ENCODE measurements at regions not wholly inside any gene's neighbourhood (a gene's known extent, or its start where the extent isn't known, plus 50 kb on each side); places are given as distances from the start of the nearest gene placed in this dataset.
"Not testable (repeated sequence)": the region's sequence is repeated elsewhere in the genome, so short reads cannot be mapped to it uniquely, and the experiment has no call there.

DNA sequence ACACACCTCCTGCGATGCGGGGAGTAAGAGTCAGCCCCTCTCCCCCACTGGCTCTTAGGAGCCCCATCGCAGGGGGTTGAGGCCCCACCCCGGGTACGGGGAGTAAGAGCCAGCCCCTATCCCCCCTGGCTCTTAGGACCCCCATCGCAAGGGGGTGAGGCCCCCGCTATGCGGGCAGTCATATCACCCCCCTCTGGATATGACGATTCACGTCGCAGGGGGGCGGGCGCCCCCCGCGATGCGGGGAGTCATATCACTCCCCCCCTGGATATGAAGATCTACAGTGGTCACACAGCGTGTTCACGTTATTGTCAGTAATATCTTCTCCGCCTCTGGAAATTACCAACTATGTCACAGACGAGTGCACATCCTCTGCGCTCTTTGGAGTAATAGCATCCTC, 61.1 kb downstream of the DEFB131A start:
- not testable (repeated sequence) for DNase-seq (ENCODE audit: low read depth); H3K4me3 ChIP-seq (ENCODE audit: low read depth, low read length)

DNA sequence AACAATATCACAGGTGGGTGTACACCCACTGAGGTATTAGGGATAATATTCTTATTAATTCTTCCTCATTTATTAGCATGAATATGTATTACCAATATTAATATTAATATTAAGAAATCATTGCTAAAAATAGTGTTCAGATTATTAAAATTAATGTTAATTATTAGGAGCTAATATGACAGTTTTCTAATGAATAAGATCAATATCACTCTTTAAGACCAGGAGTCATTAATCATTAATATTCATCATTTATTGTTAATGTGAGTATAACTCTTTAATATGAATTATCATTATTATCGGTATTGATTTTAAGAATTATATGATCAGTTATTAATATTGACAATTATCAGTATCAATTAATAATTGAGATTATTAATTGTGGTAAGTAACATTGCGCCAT, 62.5 kb downstream of the DEFB131A start:
- DNase-seq (ENCODE audit: low read depth); H3K4me3 ChIP-seq (ENCODE audit: low read depth, low read length): not testable (repeated sequence)

DNA sequence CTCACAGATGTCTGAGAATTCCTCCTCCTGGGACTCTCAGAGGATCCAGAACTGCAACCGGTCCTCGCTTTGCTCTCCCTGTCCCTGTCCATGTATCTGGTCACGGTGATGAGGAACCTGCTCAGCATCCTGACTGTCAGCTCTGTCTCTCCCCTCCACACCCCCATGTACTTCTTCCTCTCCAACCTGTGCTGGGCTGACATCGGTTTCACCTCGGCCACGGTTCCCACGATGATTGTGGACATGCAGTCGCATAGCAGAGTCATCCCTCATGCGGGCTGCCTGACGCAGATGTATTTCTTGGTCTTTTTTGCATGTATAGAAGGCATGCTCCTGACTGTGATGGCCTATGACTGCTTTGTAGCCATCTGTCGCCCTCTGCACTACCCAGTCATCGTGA, 68.7 kb downstream of the DEFB131A start:
- DNase-seq (ENCODE audit: low read depth); H3K4me3 ChIP-seq (ENCODE audit: low read depth, low read length): not testable (repeated sequence)

DNA sequence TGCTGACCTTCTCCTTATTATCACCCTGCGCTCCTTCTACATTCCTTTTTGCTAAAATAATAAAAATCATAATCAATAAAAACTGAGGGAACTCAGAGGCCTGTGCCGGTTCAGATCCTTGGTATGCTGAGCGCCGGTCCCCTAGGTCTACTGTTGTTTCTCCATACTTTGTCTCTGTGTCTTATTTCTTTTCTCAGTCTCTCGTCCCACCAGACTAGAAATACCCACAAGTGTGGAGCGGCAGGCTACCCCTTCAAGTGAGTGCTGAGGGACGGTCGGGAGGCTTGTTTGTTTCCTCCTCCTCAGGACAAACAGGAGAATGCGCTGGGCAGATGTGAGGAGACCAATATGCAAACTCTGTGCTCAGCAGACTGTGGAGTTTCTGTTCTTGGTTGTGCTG, 75.4 kb downstream of the DEFB131A start:
- not testable (repeated sequence) for DNase-seq (ENCODE audit: low read depth); H3K4me3 ChIP-seq (ENCODE audit: low read depth, low read length)

DNA sequence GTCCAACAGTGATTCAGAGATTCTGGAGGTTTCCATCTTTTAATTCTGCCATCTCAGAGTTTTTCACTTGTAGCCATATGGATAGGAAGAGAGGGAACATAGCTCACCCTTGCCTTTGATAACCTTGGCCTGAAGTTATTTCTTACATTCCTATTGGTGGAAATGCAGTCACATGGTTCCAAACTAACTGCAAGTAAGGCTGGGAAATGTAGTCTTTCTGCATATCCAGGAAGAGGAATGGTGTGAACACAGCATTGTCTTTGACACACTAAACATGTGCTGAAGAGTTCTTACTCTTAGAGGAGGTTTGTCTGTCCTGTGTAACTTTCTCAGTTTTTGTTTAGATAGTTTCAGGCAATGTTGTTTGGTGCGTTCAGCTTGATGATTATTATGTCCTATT, 78.7 kb downstream of the DEFB131A start:
- not testable (repeated sequence) for DNase-seq (ENCODE audit: low read depth); H3K4me3 ChIP-seq (ENCODE audit: low read depth, low read length)

DNA sequence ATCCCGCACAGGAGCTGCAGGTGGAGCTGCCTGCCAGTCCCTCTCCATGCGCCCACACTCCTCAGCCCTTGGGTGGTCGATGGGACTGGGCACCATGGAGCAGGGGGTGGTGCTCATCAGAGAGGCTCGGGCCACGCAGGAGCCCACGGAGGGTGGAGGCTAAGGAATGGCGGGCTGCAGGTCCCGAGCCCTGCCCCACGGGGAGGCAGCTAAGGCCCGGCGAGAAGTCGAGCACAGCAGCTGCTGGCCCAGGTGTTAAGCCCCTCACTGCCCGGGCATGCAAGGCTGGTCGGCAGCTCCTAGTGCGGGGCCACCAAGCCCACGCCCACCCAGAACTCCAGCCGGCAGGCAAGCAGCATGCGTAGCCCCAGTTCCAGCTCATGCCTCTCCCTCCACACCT, 80.2 kb downstream of the DEFB131A start:
- not testable (repeated sequence) for H3K4me3 ChIP-seq (ENCODE audit: low read depth, low read length); DNase-seq (ENCODE audit: low read depth)

DNA sequence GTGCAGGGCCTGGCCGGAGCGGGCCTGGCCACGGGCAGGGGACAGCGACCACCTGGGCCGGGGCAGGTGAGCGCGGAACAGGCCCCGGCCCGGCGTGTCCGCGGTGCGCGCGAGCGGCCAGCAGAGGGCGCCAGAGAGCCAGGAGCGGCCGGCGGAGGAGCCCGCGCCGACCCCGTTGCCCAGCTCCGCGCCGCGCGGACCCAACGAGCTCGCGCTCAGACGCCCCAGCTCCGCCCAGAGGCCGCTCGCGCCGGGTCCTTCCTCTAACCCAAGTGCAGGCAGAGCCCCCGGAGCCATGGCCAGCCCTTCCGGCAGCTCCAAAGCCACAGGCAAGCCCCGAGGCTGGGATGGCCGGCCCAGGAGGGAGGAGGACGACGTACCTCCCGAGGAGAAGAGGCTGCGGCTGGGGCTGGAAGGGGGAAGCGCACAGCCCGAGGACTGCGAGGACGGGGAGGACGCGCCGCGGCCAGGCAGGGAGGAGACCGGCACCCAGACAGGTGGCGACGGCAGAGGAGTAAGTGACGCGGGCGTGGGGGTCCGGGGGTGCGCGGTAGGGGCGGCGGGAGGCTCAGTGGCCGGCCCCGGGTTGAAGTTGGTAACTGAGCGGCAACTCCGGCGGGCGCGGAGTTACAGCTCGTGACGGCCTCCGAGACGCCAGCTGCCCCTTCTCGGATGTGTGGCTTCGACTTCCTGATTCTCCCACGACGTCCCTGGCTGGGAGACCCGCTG, 88.1 kb downstream of the DEFB131A start:
- peak overlapping the region; percentile 43 for H3K4me3 ChIP-seq (ENCODE audit: low read depth, low read length)
- DNase-seq (ENCODE audit: low read depth), result peak; percentile 23
- TF ChIP-seq, protein P1, sequence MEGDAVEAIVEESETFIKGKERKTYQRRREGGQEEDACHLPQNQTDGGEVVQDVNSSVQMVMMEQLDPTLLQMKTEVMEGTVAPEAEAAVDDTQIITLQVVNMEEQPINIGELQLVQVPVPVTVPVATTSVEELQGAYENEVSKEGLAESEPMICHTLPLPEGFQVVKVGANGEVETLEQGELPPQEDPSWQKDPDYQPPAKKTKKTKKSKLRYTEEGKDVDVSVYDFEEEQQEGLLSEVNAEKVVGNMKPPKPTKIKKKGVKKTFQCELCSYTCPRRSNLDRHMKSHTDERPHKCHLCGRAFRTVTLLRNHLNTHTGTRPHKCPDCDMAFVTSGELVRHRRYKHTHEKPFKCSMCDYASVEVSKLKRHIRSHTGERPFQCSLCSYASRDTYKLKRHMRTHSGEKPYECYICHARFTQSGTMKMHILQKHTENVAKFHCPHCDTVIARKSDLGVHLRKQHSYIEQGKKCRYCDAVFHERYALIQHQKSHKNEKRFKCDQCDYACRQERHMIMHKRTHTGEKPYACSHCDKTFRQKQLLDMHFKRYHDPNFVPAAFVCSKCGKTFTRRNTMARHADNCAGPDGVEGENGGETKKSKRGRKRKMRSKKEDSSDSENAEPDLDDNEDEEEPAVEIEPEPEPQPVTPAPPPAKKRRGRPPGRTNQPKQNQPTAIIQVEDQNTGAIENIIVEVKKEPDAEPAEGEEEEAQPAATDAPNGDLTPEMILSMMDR (IDR thresholded peaks at IDR 0.05; ENCODE audit: insufficient read depth, low read depth, low read length), result peak; percentile 40

DNA sequence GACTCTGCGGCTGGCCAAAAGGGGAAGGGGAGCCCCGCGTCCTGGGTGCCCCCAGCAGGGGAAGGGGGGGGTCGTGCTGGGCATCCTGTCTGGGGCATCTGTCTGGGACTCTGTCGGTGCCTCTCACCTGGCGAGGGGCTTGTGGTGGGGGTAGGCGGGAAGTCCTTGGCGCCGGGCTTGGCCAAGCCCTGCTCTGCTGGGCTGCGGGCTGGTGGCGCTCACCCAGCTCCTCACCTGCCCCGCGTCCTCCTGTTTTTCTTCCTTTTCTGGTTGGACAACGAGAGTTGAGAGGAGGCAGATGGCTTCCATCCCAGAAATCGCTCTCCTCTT, 88.6 kb downstream of the DEFB131A start:
- H3K4me3 ChIP-seq (ENCODE audit: low read depth, low read length); DNase-seq (ENCODE audit: low read depth): not testable (repeated sequence)

DNA sequence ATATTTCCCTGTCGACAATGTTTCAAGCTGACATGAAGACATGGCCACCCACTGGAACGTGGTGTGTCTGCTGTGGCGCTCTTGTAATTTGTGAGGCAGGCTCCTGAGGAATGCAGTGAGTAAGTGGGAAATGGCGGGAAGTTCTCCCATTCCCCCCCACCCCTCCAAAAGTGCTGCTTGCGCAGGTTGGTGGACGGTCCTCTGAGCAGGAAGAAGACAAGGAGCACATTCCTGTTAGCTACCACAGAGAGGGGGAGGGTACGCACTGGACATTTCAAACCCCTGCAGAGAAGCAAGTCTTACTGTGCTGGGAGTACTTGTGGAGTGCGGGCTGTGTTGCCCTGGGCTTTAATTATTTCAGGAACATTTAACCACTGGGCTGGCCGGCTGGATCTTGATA, 92.9 kb downstream of the DEFB131A start:
- H3K4me3 ChIP-seq (ENCODE audit: low read depth, low read length); DNase-seq (ENCODE audit: low read depth): not testable (repeated sequence)

DNA sequence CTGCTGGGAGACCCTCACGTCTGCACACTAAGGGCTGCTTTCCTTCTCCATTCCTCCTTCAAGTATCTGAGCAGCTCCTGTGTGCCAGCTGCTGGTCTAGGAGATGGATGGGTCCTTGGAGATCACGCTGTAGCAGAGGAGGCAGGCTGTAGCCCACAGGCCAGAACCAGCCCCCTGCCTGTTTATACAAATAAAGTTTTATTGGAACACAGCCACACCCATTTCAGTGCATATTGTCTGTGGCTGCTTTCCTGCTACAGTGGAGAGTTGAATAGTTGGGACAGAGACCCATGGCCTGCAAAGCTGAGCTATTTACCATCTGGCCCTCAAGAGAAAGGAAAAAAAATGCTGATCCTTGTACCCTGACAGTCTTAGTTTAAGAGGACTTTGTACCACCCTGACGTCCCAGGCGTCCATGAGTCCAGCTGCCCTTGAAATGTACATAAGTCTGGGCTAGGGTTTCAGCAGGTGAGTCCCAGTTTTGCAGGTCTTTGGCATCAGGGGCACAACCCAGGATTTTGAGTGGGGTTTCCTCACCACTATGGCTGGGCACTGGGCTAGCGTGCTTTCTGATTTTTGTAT, 95.8 kb downstream of the DEFB131A start:
- DNase-seq (ENCODE audit: low read depth); H3K4me3 ChIP-seq (ENCODE audit: low read depth, low read length): not testable (repeated sequence)

DNA sequence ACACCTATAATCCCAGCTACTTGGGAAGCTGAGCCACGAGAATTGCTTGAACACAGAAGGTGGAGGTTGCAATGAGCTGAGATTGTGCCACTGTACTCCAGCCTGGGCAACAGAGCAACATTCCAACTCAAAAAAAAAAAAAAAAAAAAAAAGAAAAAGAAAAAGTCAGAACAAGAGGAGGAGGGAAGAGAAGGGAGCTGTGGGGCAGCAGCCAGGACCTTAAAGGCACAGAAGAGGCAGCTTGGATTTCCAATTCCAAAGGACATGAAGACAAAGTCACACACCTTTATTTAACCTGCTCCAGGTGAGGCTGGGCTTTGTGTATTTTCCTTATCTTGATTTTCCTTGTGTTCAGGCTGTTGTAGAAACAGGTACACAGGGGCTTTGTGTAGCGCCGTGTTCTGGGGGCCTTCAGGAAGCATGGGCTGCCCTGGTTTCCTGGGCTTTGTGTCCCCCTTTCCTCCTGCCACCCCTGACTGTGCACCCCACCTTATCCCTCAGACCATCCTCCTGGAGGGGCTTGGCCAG, 97.2 kb downstream of the DEFB131A start:
- not testable (repeated sequence) for H3K4me3 ChIP-seq (ENCODE audit: low read depth, low read length)

DNA sequence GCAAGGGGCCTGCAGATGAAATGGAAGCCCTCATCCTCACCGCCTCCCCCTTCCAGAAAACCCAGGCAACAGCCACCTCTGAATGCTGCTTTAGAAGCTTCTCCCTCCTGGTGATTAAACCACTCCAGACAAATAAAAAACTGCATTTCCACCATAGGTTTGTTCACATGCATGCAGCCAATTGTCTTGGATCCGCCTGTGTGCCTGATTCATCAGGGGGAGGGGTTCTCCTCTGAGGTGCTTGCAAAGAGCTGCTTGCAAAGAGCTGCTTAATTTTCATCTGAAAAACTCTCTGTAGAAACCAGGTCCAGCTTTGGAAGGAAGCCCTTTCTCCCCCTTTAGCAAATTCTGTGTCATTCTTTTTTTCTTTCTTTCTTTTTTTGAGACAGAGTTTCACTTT, 100.6 kb downstream of the DEFB131A start:
- not testable (repeated sequence) for DNase-seq (ENCODE audit: low read depth); H3K4me3 ChIP-seq (ENCODE audit: low read depth, low read length)

More for the DNA sequence above, 97.2 kb downstream of the DEFB131A start:
- DNase-seq (ENCODE audit: low read depth), result not testable (repeated sequence)

DNA sequence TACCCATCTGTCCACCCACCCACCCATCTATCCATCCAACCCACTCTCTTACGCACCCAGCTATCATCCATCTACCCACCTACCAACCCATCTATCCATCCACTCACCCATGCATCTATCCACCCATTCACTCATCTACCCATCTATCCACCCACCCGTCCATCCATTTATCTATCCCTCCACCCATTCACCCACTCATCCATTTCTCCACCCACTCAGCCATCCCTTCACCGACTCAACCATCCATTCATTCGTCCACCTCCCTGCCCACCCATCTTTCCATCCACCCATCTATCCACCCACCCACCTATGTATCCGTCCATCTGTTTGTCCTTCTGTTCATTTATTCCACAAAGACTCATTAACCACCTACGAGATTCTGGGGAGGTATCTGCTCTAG, 103.3 kb downstream of the DEFB131A start:
- not testable (repeated sequence) for H3K4me3 ChIP-seq (ENCODE audit: low read depth, low read length); DNase-seq (ENCODE audit: low read depth)

DNA sequence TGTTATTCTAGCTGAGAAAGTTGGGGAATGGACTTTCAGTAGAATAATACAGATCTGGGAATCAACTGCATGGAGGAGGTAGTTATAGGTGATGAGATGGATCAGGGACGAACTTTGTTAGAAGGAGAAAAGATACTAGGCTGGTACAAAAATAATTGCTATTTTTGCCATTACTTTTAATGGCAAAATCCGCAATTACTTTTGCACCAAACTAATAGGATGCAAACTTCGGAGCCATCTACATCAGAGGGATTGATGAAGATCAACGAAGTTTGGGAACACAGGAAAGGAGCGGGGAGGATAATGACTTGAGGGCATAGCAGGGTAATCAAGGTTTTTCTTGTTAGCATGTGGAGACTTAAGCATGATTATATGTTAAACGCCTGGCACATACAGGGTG, 111.9 kb downstream of the DEFB131A start:
- H3K4me3 ChIP-seq (ENCODE audit: low read depth, low read length); DNase-seq (ENCODE audit: low read depth): not testable (repeated sequence)

DNA sequence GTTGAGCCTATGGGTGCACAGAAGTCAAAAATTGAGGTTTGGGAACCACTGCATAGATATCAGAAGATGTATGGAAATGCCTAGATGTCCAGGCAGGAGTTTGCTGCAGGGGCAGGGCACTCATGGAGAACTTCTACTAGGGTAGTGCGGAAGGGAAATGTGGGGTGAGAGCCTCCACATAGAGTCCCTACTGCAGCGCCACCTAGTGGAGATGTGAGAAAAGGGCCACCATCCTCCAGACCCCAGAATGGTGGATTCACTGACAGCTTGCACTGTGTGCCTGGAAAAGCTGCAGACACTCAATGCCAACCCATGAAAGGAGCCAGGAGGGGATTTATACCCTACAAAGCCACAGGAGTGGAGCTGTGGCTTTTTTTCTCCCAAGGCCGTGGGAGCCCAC, 133.7 kb downstream of the DEFB131A start:
- DNase-seq (ENCODE audit: low read depth); H3K4me3 ChIP-seq (ENCODE audit: low read depth, low read length): not testable (repeated sequence)

DNA sequence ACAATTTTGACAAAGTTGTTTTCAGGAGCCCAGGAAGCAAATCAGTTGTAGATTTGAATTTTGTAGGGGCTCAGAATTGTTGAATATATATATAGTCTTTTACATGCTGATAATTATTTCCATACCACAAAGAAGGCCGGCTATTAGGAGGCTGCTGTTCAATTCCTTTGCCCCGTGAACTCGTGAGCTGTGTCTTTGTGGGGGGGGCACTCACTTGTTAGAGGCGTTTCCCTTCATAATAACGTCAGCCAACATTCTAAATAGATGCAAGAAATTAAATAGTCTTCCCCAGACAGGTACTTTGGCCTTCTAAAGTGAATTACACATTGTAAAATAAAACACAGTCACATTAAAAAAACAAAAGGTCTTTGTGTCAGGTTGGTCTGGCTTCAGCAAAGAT, 138.7 kb downstream of the DEFB131A start:
- not testable (repeated sequence) for H3K4me3 ChIP-seq (ENCODE audit: low read depth, low read length)

More for the DNA sequence above, 138.7 kb downstream of the DEFB131A start:
- DNase-seq (ENCODE audit: low read depth), result not testable (repeated sequence)

Data from fibroblast of villous mesenchyme (primary cell).